ENCODE measurements at regions not wholly inside any gene's neighbourhood (a gene's known extent, or its start where the extent isn't known, plus 50 kb on each side); places are given as distances from the start of the nearest gene placed in this dataset.

- no peak overlapping the region for H3K4me3 ChIP-seq (ENCODE audit: low read depth, low read length)
- no peak for DNase-seq (ENCODE audit: low read depth)
- no peak for TF ChIP-seq CTCF (conservative IDR thresholded peaks at IDR 0.05; ENCODE audit: low read depth, low read length)
Measured at GRCh38 chr9:87083986-87084385, 136.7 kb upstream of the GAS1 start.

DNA sequence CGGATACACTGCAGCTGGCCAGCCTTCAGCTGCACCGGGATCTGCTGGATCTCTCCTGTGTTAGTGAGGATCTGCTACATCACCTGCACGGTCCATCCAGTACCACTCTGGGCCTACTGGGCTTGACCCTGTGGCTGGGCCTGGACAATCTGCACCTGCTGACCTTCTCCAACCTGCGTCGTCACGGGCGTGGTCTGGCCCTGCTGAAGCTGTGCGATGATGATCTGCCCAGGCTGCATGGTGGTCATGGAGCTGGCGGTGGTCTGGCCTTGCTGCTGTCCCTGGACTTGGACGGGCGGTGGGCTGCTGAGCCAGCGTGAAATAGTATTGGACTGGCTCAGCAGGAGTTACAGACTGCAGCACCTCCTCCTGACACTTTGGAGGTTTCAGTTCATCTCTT, 137.1 kb upstream of the GAS1 start:
- no peak for TF ChIP-seq CTCF (conservative IDR thresholded peaks at IDR 0.05; ENCODE audit: low read depth, low read length)
- H3K4me3 ChIP-seq (ENCODE audit: low read depth, low read length): no peak overlapping the region
- DNase-seq (ENCODE audit: low read depth): no peak

GRCh38 chr9:87085073-87085472, 137.8 kb upstream of the GAS1 start:
- TF ChIP-seq CTCF (conservative IDR thresholded peaks at IDR 0.05; ENCODE audit: low read depth, low read length): no peak
- no peak for DNase-seq (ENCODE audit: low read depth)
- H3K4me3 ChIP-seq (ENCODE audit: low read depth, low read length): no peak overlapping the region

GRCh38 chr9:87085521-87085920, 138.2 kb upstream of the GAS1 start:
- DNase-seq (ENCODE audit: low read depth): no peak
- TF ChIP-seq CTCF (conservative IDR thresholded peaks at IDR 0.05; ENCODE audit: low read depth, low read length): no peak
- H3K4me3 ChIP-seq (ENCODE audit: low read depth, low read length): no peak overlapping the region

- no peak for TF ChIP-seq CTCF (conservative IDR thresholded peaks at IDR 0.05; ENCODE audit: low read depth, low read length)
- no peak overlapping the region for H3K4me3 ChIP-seq (ENCODE audit: low read depth, low read length)
- no peak for DNase-seq (ENCODE audit: low read depth)
Measured at GRCh38 chr9:87086221-87086818, 139.0 kb upstream of the GAS1 start.

- TF ChIP-seq CTCF (conservative IDR thresholded peaks at IDR 0.05; ENCODE audit: low read depth, low read length): no peak
- H3K4me3 ChIP-seq (ENCODE audit: low read depth, low read length): no peak overlapping the region
- no peak for DNase-seq (ENCODE audit: low read depth)
Measured at GRCh38 chr9:87087197-87087596, 139.9 kb upstream of the GAS1 start.

GRCh38 chr9:87088192-87088591, 140.9 kb upstream of the GAS1 start:
- no peak for DNase-seq (ENCODE audit: low read depth)
- TF ChIP-seq CTCF (conservative IDR thresholded peaks at IDR 0.05; ENCODE audit: low read depth, low read length): no peak
- no peak overlapping the region for H3K4me3 ChIP-seq (ENCODE audit: low read depth, low read length)

Measured in choroid plexus epithelial cell (primary cell).